Pancreas (tissue), 10 donors: ENCODE measurements at regions not wholly inside any gene's neighbourhood (a gene's known extent, or its start where the extent isn't known, plus 50 kb on each side); places are given as distances from the start of the nearest gene placed in this dataset.

Source experiments
- ATAC-seq, 4 donors: fragments of 200-7000 bp; cut with Tn5 transposase; one replicate each; pipeline versions ENCODE4 v1.8.0 to v1.9.1; 2020; ENCODE audit warnings: mild to moderate bottlenecking in 4 of 4, moderate library complexity in 4 of 4
- DNase-seq, 6 donors: peaks; one replicate each; pipeline ENCODE4 v3.0.0-alpha.2; 2020
- FAIRE-seq: peaks from 2 replicates; lab custom pipeline; 2012; peaks lifted over from hg19 to GRCh38; lab: Jason Lieb, UNC
- H3K27ac ChIP-seq, 4 donors: fragments of 200-600 bp; sonication (generic); 1 replicate in 3 of 4; 2 replicates in 1 of 4; pipeline versions ENCODE4 v1.5.0 to v1.8.0; 2020
- H3K27me3 ChIP-seq, 4 donors: fragments of 200-600 bp; one replicate each; pipeline ENCODE4 v1.8.0; 2021
- H3K36me3 ChIP-seq, 3 donors: fragments of 200-600 bp; sonication (generic) in 1 of 3; one replicate each; pipeline versions ENCODE4 v1.5.0 to v1.8.0; 2020 to 2021
- H3K4me1 ChIP-seq, 3 donors: fragments of 200-600 bp; one replicate each; pipeline ENCODE4 v1.8.0; 2021
- H3K4me3 ChIP-seq, 4 donors: fragments of 200-600 bp; sonication (generic) in 2 of 4; one replicate each; pipeline versions ENCODE4 v1.5.0 to v1.8.0; 2020 to 2021
- H3K9me3 ChIP-seq, 4 donors: fragments of 200-600 bp; one replicate each; pipeline ENCODE4 v1.8.0; 2021
- CTCF ChIP-seq, 4 donors: fragments of 200-600 bp; sonication (generic) in 3 of 4; IDR thresholded peaks; one replicate each; pipeline versions ENCODE4 v1.5.0 to v1.8.0; 2021; ENCODE audit warnings: antibody characterized with exemption in 4 of 4
- WGBS, 2 donors: extraction: QIAGEN DNeasy Blood & Tissue Kit; methylation state at CpG; one replicate each; pipeline ENCODE4 v1.1.7; 2013; 5-methylcytosine and 5-hydroxymethylcytosine counted together
- intact Hi-C, 3 donors: fragments of 100-400 bp; cut with DNase I; formaldehyde crosslinking; loops; one replicate each; pipeline versions ENCODE4 v1.11.1 to v1.14.2; 2022
- donor health status: healthy with polysubstance abuse.
- donor health status: DM: no; HTN: no; CAD: no; lungs with moderate emphysema.
- donor health status: DM: no; HTN: no; CAD: no.
- donor health status: control.
- donor health status: control.
- donor health status: Bipolar disorder and iron deficiency.
- donor health status: DM: yes; HTN: yes; CAD: no.
- donor health status: DM: no; HTN: no; CAD: no.
- donor health status: DM: no; HTN: no; CAD: no.
- donor health status: DM: yes; HTN: yes; CAD: no.

- Histone ChIP-seq H3K9me3 (no peaks in the 10 kb centered on the region), H3K36me3 (no peaks in the 10 kb centered on the region), H3K4me3 (no peak overlapping the region), H3K27me3 (no peaks in the 10 kb centered on the region), H3K4me1 (peaks cover 5 to 8% (median 8%) of the 10 kb centered on the region in 3 donors), H3K27ac (no peak overlapping the region)
- DNase-seq (no peak), FAIRE-seq (no peak), ATAC-seq (peak in 2 of 4 donors; percentile 50 to 55)
- no peak for TF ChIP-seq CTCF (IDR thresholded peaks at IDR 0.05)
- intact Hi-C loops = no loop called here
- WGBS, 2 donors = 44 to 49% methylated on average over 11 of the region's 11 CpGs
Observed at GRCh38 chr2:235405612-235406361, 88.1 kb upstream of the AGAP1 start.

- peaks cover 5 to 8% (median 8%) of the 10 kb centered on the region in 3 donors for H3K4me1 ChIP-seq
- no peaks in the 10 kb centered on the region for H3K27me3 ChIP-seq
- H3K27ac ChIP-seq = peak overlapping the region in 1 of 4 donors; percentile 8
- H3K36me3 ChIP-seq = no peaks in the 10 kb centered on the region
- FAIRE-seq (no peak), ATAC-seq (peak; percentile 17 to 91 (median 75)), DNase-seq (peak in 3 of 6 donors; percentile 18 to 28 (median 24))
- TF ChIP-seq CTCF (IDR thresholded peaks at IDR 0.05) = no peak
- intact Hi-C loops = no loop called here
- H3K4me3 ChIP-seq = no peak overlapping the region
- H3K9me3 ChIP-seq = no peaks in the 10 kb centered on the region
- WGBS, 2 donors = 14 to 28% methylated on average over 8 of the region's 8 CpGs
Observed at GRCh38 chr2:235406430-235406829, 87.4 kb upstream of the AGAP1 start.

GRCh38 chr2:235411905-235412485, 81.8 kb upstream of the AGAP1 start:
- WGBS, 2 donors = 90 to 92% methylated on average over 4 of the region's 4 CpGs
- Histone ChIP-seq H3K27me3 (no peaks in the 10 kb centered on the region), H3K4me1 (peaks cover 0 to 9% (median 6%) of the 10 kb centered on the region in 3 donors), H3K27ac (peak overlapping the region in 2 of 4 donors; percentile 54 to 71), H3K4me3 (no peak overlapping the region), H3K36me3 (no peaks in the 10 kb centered on the region), H3K9me3 (no peaks in the 10 kb centered on the region)
- no peak for TF ChIP-seq CTCF (IDR thresholded peaks at IDR 0.05)
- intact Hi-C loops = no loop called here
- FAIRE-seq = no peak
- no peak for DNase-seq
- ATAC-seq = no peak

GRCh38 chr2:235413064-235413463, 80.8 kb upstream of the AGAP1 start:
- Histone ChIP-seq H3K9me3 (no peaks in the 10 kb centered on the region), H3K4me1 (peaks cover 0 to 9% (median 6%) of the 10 kb centered on the region in 3 donors), H3K4me3 (no peak overlapping the region), H3K27ac (peak overlapping the region in 3 of 4 donors; percentile 54 to 71 (median 63)), H3K36me3 (no peaks in the 10 kb centered on the region), H3K27me3 (no peaks in the 10 kb centered on the region)
- TF ChIP-seq CTCF (IDR thresholded peaks at IDR 0.05) = no peak
- DNase-seq (no peak), ATAC-seq (peak in 3 of 4 donors; percentile 36 to 71 (median 46)), FAIRE-seq (no peak)
- 69 to 70% methylated on average over 1 of the region's 1 CpG for WGBS, 2 donors
- intact Hi-C loops = no loop called here
